ENCODE measurements at regions not wholly inside any gene's neighbourhood (a gene's known extent, or its start where the extent isn't known, plus 50 kb on each side); places are given as distances from the start of the nearest gene placed in this dataset.
"Not testable (repeated sequence)": the region's sequence is repeated elsewhere in the genome, so short reads cannot be mapped to it uniquely, and the experiment has no call there.

DNA sequence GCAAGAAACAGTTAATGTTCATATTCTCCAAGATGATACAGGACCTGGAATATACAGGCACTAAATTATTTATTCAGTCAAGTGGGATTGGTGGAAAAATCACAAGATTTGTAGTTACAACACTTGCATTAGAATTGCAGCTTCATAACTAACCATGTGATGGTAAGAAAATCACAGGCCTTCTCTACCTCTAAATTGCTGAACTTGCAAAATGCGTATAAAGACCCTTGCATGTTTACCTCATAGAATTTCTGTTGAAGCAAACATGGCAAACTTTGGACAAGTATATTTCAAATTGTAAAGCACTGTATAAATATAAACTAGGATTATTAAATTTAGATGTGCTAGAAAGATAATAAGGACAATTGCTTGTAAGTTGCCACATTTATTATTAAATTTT lies 215.1 kb downstream of the TMA16 start (continued):
- TF ChIP-seq ZEB2 (tag by site-specific recombination; IDR thresholded peaks at IDR 0.05) (no peak), ZFP41 (tag by site-specific recombination; IDR thresholded peaks at IDR 0.05; ENCODE audit: borderline replicate concordance) (no peak), ZFP3 (tag by site-specific recombination; IDR thresholded peaks at IDR 0.05; ENCODE audit: low read depth) (no peak), ZNF555 (tag by site-specific recombination; conservative IDR thresholded peaks at IDR 0.05) (no peak), ZNF670 (tag by site-specific recombination; IDR thresholded peaks at IDR 0.05; ENCODE audit: low read depth) (no peak), ZNF600 (tag by site-specific recombination; IDR thresholded peaks at IDR 0.05) (no peak), ZNF560 (tag by site-specific recombination; IDR thresholded peaks at IDR 0.05; ENCODE audit: borderline replicate concordance) (no peak), ZNF175 (tag by site-specific recombination; IDR thresholded peaks at IDR 0.05) (no peak), ZNF140 (tag by site-specific recombination; IDR thresholded peaks at IDR 0.05) (no peak), ZBTB7A (tag by site-specific recombination; IDR thresholded peaks at IDR 0.05; ENCODE audit: low read depth) (no peak), ZNF350 (tag by site-specific recombination; IDR thresholded peaks at IDR 0.05) (no peak), ZNF558 (tag by site-specific recombination; IDR thresholded peaks at IDR 0.05) (no peak)
- TF ChIP-seq, protein P1, sequence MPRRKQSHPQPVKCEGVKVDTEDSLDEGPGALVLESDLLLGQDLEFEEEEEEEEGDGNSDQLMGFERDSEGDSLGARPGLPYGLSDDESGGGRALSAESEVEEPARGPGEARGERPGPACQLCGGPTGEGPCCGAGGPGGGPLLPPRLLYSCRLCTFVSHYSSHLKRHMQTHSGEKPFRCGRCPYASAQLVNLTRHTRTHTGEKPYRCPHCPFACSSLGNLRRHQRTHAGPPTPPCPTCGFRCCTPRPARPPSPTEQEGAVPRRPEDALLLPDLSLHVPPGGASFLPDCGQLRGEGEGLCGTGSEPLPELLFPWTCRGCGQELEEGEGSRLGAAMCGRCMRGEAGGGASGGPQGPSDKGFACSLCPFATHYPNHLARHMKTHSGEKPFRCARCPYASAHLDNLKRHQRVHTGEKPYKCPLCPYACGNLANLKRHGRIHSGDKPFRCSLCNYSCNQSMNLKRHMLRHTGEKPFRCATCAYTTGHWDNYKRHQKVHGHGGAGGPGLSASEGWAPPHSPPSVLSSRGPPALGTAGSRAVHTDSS (tag by site-specific recombination; IDR thresholded peaks at IDR 0.05), result no peak
- TF ChIP-seq, protein P2, sequence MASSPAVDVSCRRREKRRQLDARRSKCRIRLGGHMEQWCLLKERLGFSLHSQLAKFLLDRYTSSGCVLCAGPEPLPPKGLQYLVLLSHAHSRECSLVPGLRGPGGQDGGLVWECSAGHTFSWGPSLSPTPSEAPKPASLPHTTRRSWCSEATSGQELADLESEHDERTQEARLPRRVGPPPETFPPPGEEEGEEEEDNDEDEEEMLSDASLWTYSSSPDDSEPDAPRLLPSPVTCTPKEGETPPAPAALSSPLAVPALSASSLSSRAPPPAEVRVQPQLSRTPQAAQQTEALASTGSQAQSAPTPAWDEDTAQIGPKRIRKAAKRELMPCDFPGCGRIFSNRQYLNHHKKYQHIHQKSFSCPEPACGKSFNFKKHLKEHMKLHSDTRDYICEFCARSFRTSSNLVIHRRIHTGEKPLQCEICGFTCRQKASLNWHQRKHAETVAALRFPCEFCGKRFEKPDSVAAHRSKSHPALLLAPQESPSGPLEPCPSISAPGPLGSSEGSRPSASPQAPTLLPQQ (tag by site-specific recombination; IDR thresholded peaks at IDR 0.05), result no peak

DNA sequence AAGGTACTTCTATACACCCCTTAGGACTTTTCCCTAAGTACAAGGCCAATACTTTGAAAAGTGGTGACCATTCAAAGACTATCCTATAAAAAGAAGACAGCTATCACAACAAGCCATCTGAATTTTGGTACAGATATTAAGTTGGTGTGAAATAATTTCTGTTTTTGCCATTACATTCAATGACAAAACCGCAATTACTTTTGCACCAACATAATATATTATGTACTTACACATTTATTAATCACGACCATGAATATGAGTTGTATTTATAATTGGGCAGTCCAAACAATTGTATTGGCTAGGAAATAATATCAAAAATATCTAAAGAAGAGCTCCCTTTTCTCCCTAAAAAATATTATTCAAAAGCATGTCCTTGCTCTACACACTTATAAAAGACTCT lies 215.7 kb downstream of the TMA16 start:
- no peaks in the 10 kb centered on the region for H3K36me3 ChIP-seq (ENCODE audit: control insufficient read depth in 2 of 2, insufficient read depth in 1 of 2, low read length in 2 of 2)
- TF ChIP-seq ZBTB20 (tag by site-specific recombination; IDR thresholded peaks at IDR 0.05), result no peak
- TF ChIP-seq ZNF785 (tag by site-specific recombination; IDR thresholded peaks at IDR 0.05), result no peak
- TF ChIP-seq KLF9 (tag by site-specific recombination; IDR thresholded peaks at IDR 0.05; ENCODE audit: low read depth), result no peak
- TF ChIP-seq ZNF114 (tag by site-specific recombination; IDR thresholded peaks at IDR 0.05), result no peak
- no peak for TF ChIP-seq ZNF138 (tag by site-specific recombination; IDR thresholded peaks at IDR 0.05; ENCODE audit: borderline replicate concordance)
- no peak for TF ChIP-seq ZNF623 (tag by site-specific recombination; IDR thresholded peaks at IDR 0.05)
- TF ChIP-seq HOXD13 (CRISPR knock-in tag; IDR thresholded peaks at IDR 0.05; ENCODE audit: borderline replicate concordance), result no peak
- ChIA-PET POLR2A (no interaction called here), CTCF (no interaction called here)
- no peak overlapping the region for H3K4me3 ChIP-seq (ENCODE audit: low read depth, low read length)
- no peaks in the 10 kb centered on the region for H3K9me3 ChIP-seq (ENCODE audit: control insufficient read depth, insufficient read depth, low read depth, low read length)
- H3K27ac ChIP-seq (ENCODE audit: extremely low read depth, low read depth, low read length), result no peak overlapping the region
- no peaks in the 10 kb centered on the region for H3K4me1 ChIP-seq (ENCODE audit: control insufficient read depth, insufficient read depth, low read length)

GRCh38 chr4:163724495-163724894 lies 230.0 kb downstream of the TMA16 start:
- H3K4me3 ChIP-seq (ENCODE audit: low read depth, low read length); H3K36me3 ChIP-seq (ENCODE audit: control insufficient read depth in 2 of 2, insufficient read depth in 1 of 2, low read length in 2 of 2); CTCF ChIA-PET; H3K4me1 ChIP-seq (ENCODE audit: control insufficient read depth, insufficient read depth, low read length); H3K27ac ChIP-seq (ENCODE audit: extremely low read depth, low read depth, low read length); POLR2A ChIA-PET; H3K9me3 ChIP-seq (ENCODE audit: control insufficient read depth, insufficient read depth, low read depth, low read length): not testable (repeated sequence)
